H1 (cell line): ENCODE measurements at regions not wholly inside any gene's neighbourhood (a gene's known extent, or its start where the extent isn't known, plus 50 kb on each side); places are given as distances from the start of the nearest gene placed in this dataset.

Experiments
- ASH2L ChIP-seq: fragments of 200-600, 300-600 bp; sonication (generic); IDR thresholded peaks from one replicate; pipeline ENCODE4 v1.7.1; 2017; ENCODE audit warnings: low read length
- BRCA1 ChIP-seq: IDR thresholded peaks from 2 replicates; pipeline ENCODE4 v1.6.1; 2012; ENCODE audit warnings: low read depth, low read length, improper control_type of control experiment
- MAFK ChIP-seq: IDR thresholded peaks from 2 replicates; pipeline ENCODE4 v1.6.1; 2012; ENCODE audit warnings: low read depth, mild to moderate bottlenecking, improper control_type of control experiment, low read length
- RBBP5 ChIP-seq: IDR thresholded peaks from 2 replicates; pipeline ENCODE4 v1.7.1; 2012; ENCODE audit warnings: low read depth, mild to moderate bottlenecking, inconsistent platforms, low read length, moderate library complexity, borderline replicate concordance
- SIX5 ChIP-seq: IDR thresholded peaks from 2 replicates; pipeline ENCODE4 v1.6.1; 2011; ENCODE audit warnings: mild to moderate bottlenecking, low read depth, low read length

GRCh38 chr11:26929806-26930517 lies 64.0 kb upstream of the FIBIN start (continued):
- no peak for TF ChIP-seq MAFK
- TF ChIP-seq BRCA1 = no peak
- TF ChIP-seq RBBP5 = no peak
- no peak for TF ChIP-seq ASH2L
- TF ChIP-seq SIX5 = no peak
